ENCODE measurements at regions not wholly inside any gene's neighbourhood (a gene's known extent, or its start where the extent isn't known, plus 50 kb on each side); places are given as distances from the start of the nearest gene placed in this dataset.

DNA sequence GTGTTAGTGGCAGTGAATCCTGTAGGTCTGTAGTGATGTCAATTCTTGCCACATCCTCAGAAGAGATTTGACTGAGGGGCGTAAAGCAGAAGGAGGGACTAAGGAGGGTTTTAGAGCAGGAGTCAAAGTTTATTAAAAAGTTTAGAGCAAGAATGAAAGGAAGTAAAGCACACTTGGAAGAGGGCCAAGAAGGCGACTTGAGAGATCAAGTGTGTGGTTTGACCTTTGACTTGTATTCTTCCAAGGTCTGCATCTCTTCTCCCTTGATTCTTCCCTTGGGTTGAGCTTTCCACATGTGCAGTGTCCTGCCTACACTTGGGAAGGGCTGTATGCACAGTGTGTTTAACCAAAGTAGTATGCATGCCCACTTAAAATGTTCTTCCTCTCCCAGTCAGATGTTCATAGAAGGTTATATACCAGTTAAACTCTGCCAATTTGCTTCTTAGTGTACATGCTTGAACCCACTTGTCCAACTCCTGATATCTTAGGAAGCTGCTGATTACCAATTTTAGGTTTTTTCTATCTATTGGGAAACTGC lies 627.6 kb downstream of the MMUT start:
- DNase-seq (ENCODE audit: low spot score) (no peak), FAIRE-seq (no peak), ATAC-seq (no peak)
- H3K4me3 ChIP-seq (replicated peaks in 1 of 3; ENCODE audit: insufficient read depth in 1 of 3, low read depth in 2 of 3, low read length in 3 of 3), result no peak overlapping the region
- ChIA-PET CTCF (ENCODE audit: low intra/inter-chr PET ratio, low total read pairs) (no interaction called here), POLR2A (no interaction called here)
- H3K4me1 ChIP-seq (ENCODE audit: insufficient read depth, low read length), result no peaks in the 10 kb centered on the region
- TF ChIP-seq NFIB (CRISPR knock-in tag; IDR thresholded peaks at IDR 0.05; ENCODE audit: borderline replicate concordance), result no peak
- TF ChIP-seq ZFX (CRISPR knock-in tag; IDR thresholded peaks at IDR 0.05; ENCODE audit: low read depth), result no peak
- no peak for TF ChIP-seq ZMYM3 (CRISPR knock-in tag; IDR thresholded peaks at IDR 0.05)
- TF ChIP-seq BHLHE40 (IDR thresholded peaks at IDR 0.05; ENCODE audit: low read length), result no peak
- no peak for TF ChIP-seq ZNF678 (CRISPR knock-in tag; IDR thresholded peaks at IDR 0.05)
- TF ChIP-seq ZNF292 (CRISPR knock-in tag; IDR thresholded peaks at IDR 0.05; ENCODE audit: borderline replicate concordance, low read depth), result no peak
- no peak for TF ChIP-seq ZNF337 (CRISPR knock-in tag; IDR thresholded peaks at IDR 0.05; ENCODE audit: borderline replicate concordance, low read depth)
- TF ChIP-seq, protein P1, sequence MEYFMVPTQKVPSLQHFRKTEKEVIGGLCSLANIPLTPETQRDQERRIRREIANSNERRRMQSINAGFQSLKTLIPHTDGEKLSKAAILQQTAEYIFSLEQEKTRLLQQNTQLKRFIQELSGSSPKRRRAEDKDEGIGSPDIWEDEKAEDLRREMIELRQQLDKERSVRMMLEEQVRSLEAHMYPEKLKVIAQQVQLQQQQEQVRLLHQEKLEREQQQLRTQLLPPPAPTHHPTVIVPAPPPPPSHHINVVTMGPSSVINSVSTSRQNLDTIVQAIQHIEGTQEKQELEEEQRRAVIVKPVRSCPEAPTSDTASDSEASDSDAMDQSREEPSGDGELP (IDR thresholded peaks at IDR 0.05; ENCODE audit: borderline replicate concordance, low read depth), result no peak
- no peak for TF ChIP-seq DR1 (CRISPR knock-in tag; IDR thresholded peaks at IDR 0.05)
- TF ChIP-seq ZC3H4 (CRISPR knock-in tag; IDR thresholded peaks at IDR 0.05; ENCODE audit: borderline replicate concordance), result no peak
- no peak for TF ChIP-seq LCORL (IDR thresholded peaks at IDR 0.05)
- TF ChIP-seq LCORL (CRISPR knock-in tag; IDR thresholded peaks at IDR 0.05), result no peak
- no peak for TF ChIP-seq ZNF101 (CRISPR knock-in tag; IDR thresholded peaks at IDR 0.05; ENCODE audit: borderline replicate concordance, low read depth)
- no TSS peak for BruUV-seq (replicated peaks)
- peaks cover 8% of the 10 kb centered on the region for H3K9me3 ChIP-seq (ENCODE audit: low read length)
- no peak overlapping the region for H3K27ac ChIP-seq (ENCODE audit: extremely low read length, insufficient read depth, low read length)
- no peaks in the 10 kb centered on the region for H3K79me2 ChIP-seq (ENCODE audit: insufficient read depth, low read length)
- no peak overlapping the region for H3K9ac ChIP-seq (ENCODE audit: insufficient read depth, low read depth, low read length)
- H3K36me3 ChIP-seq (replicated peaks in 1 of 2; ENCODE audit: control insufficient read depth in 1 of 2, insufficient read depth in 2 of 2, low read length in 2 of 2), result no peaks in the 10 kb centered on the region
- no peak overlapping the region for H3K4me2 ChIP-seq (ENCODE audit: low read depth, low read length)
- in situ Hi-C loops (cut with HindIII; ENCODE audit: extremely low pct_ligation_motif_present, low pct_unique_long_range_greater_than_20kb), result no loop called here
- H3K27me3 ChIP-seq (ENCODE audit: control insufficient read depth in 1 of 2, insufficient read depth in 2 of 2, low read length in 2 of 2), result no peaks in the 10 kb centered on the region
- 18% methylated on average over 2 of the region's 2 CpGs for WGBS (ENCODE audit: low lambda C conversion rate)
- H4K20me1 ChIP-seq (ENCODE audit: insufficient read depth, low read length), result no peaks in the 10 kb centered on the region
- H2AFZ ChIP-seq (ENCODE audit: low read length), result no peak overlapping the region
- intact Hi-C loops (cut with micrococcal nuclease; ENCODE audit: unreplicated experiment), result no loop called here
